NCI-H1105 treated with DMSO at 0.1 percent for 48 hours (cell line): ENCODE measurements at regions not wholly inside any gene's neighbourhood (a gene's known extent, or its start where the extent isn't known, plus 50 kb on each side); places are given as distances from the start of the nearest gene placed in this dataset.
A peak's percentile ranks its signal among the peaks of the same experiment; 100 is the strongest.

Experiments
- DNase-seq: peaks from one replicate; lab custom pipeline; 2025; lab: John Stamatoyannopoulos, UW

GRCh38 chr1:195550071-195550862 lies 1058.0 kb downstream of the KCNT2 start:
- no peak for DNase-seq

- DNase-seq = no peak
Observed at GRCh38 chr1:195530961-195531360, 1077.3 kb downstream of the KCNT2 start.

- no peak for DNase-seq
Observed at GRCh38 chr1:195529881-195530280, 1078.4 kb downstream of the KCNT2 start.

GRCh38 chr1:195520757-195521156 lies 1087.5 kb downstream of the KCNT2 start:
- no peak for DNase-seq

- DNase-seq = no peak
Observed at GRCh38 chr1:195516036-195516435, 1092.2 kb downstream of the KCNT2 start.

- no peak for DNase-seq
Observed at GRCh38 chr1:195511501-195511900, 1096.7 kb downstream of the KCNT2 start.

GRCh38 chr1:195501118-195501517 lies 1107.1 kb downstream of the KCNT2 start:
- no peak for DNase-seq

GRCh38 chr1:195495720-195496635 lies 1112.3 kb downstream of the KCNT2 start:
- DNase-seq = peak; percentile 14

- DNase-seq = no peak
Observed at GRCh38 chr1:195482137-195482536, 1126.1 kb downstream of the KCNT2 start.

GRCh38 chr1:195481293-195481692 lies 1126.9 kb downstream of the KCNT2 start:
- DNase-seq = no peak

GRCh38 chr1:195475568-195475967 lies 1132.7 kb downstream of the KCNT2 start:
- DNase-seq = no peak

- DNase-seq = no peak
Observed at GRCh38 chr1:195472291-195472690, 1135.9 kb downstream of the KCNT2 start.

- DNase-seq = no peak
Observed at GRCh38 chr1:195466639-195467038, 1141.6 kb downstream of the KCNT2 start.

- DNase-seq = no peak
Observed at GRCh38 chr1:195462646-195463045, 1145.6 kb downstream of the KCNT2 start.

GRCh38 chr1:195462152-195462551 lies 1146.1 kb downstream of the KCNT2 start:
- DNase-seq = no peak

GRCh38 chr1:195458365-195458764 lies 1149.9 kb downstream of the KCNT2 start:
- DNase-seq = no peak

- no peak for DNase-seq
Observed at GRCh38 chr1:195450794-195451193, 1157.4 kb downstream of the KCNT2 start.

GRCh38 chr1:195439661-195440060 lies 1168.6 kb downstream of the KCNT2 start:
- no peak for DNase-seq

- no peak for DNase-seq
Observed at GRCh38 chr1:195434566-195435203, 1173.6 kb downstream of the KCNT2 start.

GRCh38 chr1:195430826-195431225 lies 1177.4 kb downstream of the KCNT2 start:
- DNase-seq = no peak

- DNase-seq = no peak
Observed at GRCh38 chr1:195428927-195429326, 1179.3 kb downstream of the KCNT2 start.

- no peak for DNase-seq
Observed at GRCh38 chr1:195415584-195415983, 1192.7 kb downstream of the KCNT2 start.

GRCh38 chr1:195394567-195394966 lies 1213.7 kb downstream of the KCNT2 start:
- no peak for DNase-seq
